ENCODE measurements at regions not wholly inside any gene's neighbourhood (a gene's known extent, or its start where the extent isn't known, plus 50 kb on each side); places are given as distances from the start of the nearest gene placed in this dataset.

GRCh38 chr7:46024263-46024916 lies 103.3 kb upstream of the IGFBP3 start (continued):
- TF ChIP-seq, protein P1, sequence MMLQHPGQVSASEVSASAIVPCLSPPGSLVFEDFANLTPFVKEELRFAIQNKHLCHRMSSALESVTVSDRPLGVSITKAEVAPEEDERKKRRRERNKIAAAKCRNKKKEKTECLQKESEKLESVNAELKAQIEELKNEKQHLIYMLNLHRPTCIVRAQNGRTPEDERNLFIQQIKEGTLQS (IDR thresholded peaks at IDR 0.05; ENCODE audit: insufficient read depth, low read depth, low read length), result no peak
- TF ChIP-seq BACH1 (IDR thresholded peaks at IDR 0.05; ENCODE audit: low read length) (no peak), TBP (IDR thresholded peaks at IDR 0.05; ENCODE audit: low read depth, low read length) (no peak)

Data from H1 (cell line).